Transverse colon (tissue), 3 donors: ENCODE measurements at regions not wholly inside any gene's neighbourhood (a gene's known extent, or its start where the extent isn't known, plus 50 kb on each side); places are given as distances from the start of the nearest gene placed in this dataset.

ENCODE experiments used
- CTCF ChIP-seq, 5 experiments: fragments of 200-600 bp in 3 of 5; fragments of 450-650 bp in 2 of 5; sonication (generic) in 3 of 5; IDR thresholded peaks; 1 replicate in 2 of 5; 2 replicates in 3 of 5; pipeline ENCODE4 v1.5.1; 2016 to 2017; ENCODE audit warnings: antibody characterized with exemption in 5 of 5, inconsistent platforms in 3 of 5, mild to moderate bottlenecking in 2 of 5, moderate library complexity in 1 of 5
- EP300 ChIP-seq: sonication (generic); formaldehyde crosslinking; IDR thresholded peaks from one replicate; pipeline ENCODE4 v1.6.1; 2017; ENCODE audit warnings: antibody characterized with exemption, low read depth

- TF ChIP-seq CTCF (IDR thresholded peaks at IDR 0.05) (no peak), EP300 (no peak)
These were observed 66.1 kb upstream of the ENPP6 start for GRCh38 chr4:184283659-184284335.
